NOMO-1 treated with dmso at 0.1 percent for 144 hours (cell line): ENCODE measurements at regions not wholly inside any gene's neighbourhood (a gene's known extent, or its start where the extent isn't known, plus 50 kb on each side); places are given as distances from the start of the nearest gene placed in this dataset.

Experiments used
- DNase-seq: peaks from one replicate; lab custom pipeline; 2025; ENCODE audit not compliant: unreplicated experiment; lab: John Stamatoyannopoulos, UW

GRCh38 chr9:108724122-108724521 is 131.7 kb downstream of the ACTL7B start:
- DNase-seq = no peak

- DNase-seq = no peak
These were observed 133.4 kb downstream of the ACTL7B start for GRCh38 chr9:108722396-108722795.

GRCh38 chr9:108720191-108720642 is 135.6 kb downstream of the ACTL7B start:
- DNase-seq = no peak

GRCh38 chr9:108710424-108710823 is 145.4 kb downstream of the ACTL7B start:
- no peak for DNase-seq

- DNase-seq = no peak
These were observed 145.8 kb downstream of the ACTL7B start for GRCh38 chr9:108709997-108710396.

- no peak for DNase-seq
These were observed 146.7 kb downstream of the ACTL7B start for GRCh38 chr9:108709126-108709525.

- no peak for DNase-seq
These were observed 147.3 kb downstream of the ACTL7B start for GRCh38 chr9:108708448-108708847.

GRCh38 chr9:108707120-108707519 is 148.7 kb downstream of the ACTL7B start:
- no peak for DNase-seq

- DNase-seq = no peak
These were observed 151.5 kb downstream of the ACTL7B start for GRCh38 chr9:108704156-108704852.

GRCh38 chr9:108703429-108703828 is 152.4 kb downstream of the ACTL7B start:
- no peak for DNase-seq

GRCh38 chr9:108702681-108703080 is 153.1 kb downstream of the ACTL7B start:
- DNase-seq = no peak

- no peak for DNase-seq
These were observed 157.0 kb downstream of the ACTL7B start for GRCh38 chr9:108698801-108699200.

- DNase-seq = no peak
These were observed 157.6 kb downstream of the ACTL7B start for GRCh38 chr9:108698231-108698630.

GRCh38 chr9:108696156-108696555 is 159.6 kb downstream of the ACTL7B start:
- no peak for DNase-seq

- no peak for DNase-seq
These were observed 161.6 kb downstream of the ACTL7B start for GRCh38 chr9:108694170-108694569.

- DNase-seq = no peak
These were observed 164.2 kb downstream of the ACTL7B start for GRCh38 chr9:108691614-108692013.

- DNase-seq = no peak
These were observed 167.1 kb downstream of the ACTL7B start for GRCh38 chr9:108688676-108689075.

GRCh38 chr9:108688051-108688450 is 167.7 kb downstream of the ACTL7B start:
- no peak for DNase-seq

- no peak for DNase-seq
These were observed 168.5 kb downstream of the ACTL7B start for GRCh38 chr9:108687006-108687987.

GRCh38 chr9:108684288-108685025 is 171.3 kb downstream of the ACTL7B start:
- DNase-seq = no peak

GRCh38 chr9:108683245-108683644 is 172.5 kb downstream of the ACTL7B start:
- no peak for DNase-seq
